Mammary epithelial cell (primary cell): ENCODE measurements at regions not wholly inside any gene's neighbourhood (a gene's known extent, or its start where the extent isn't known, plus 50 kb on each side); places are given as distances from the start of the nearest gene placed in this dataset.

Experiments
- EZH2 ChIP-seq: IDR thresholded peaks from 2 replicates; pipeline ENCODE4 v1.6.1; 2012; ENCODE audit warnings: low read length, inconsistent platforms, borderline replicate concordance
- TF ChIP-seq, protein P1 (sequence below), 2 donors: IDR thresholded peaks in 1 of 2; conservative IDR thresholded peaks in 1 of 2; 2 replicates each; pipeline ENCODE4 v1.5.1; 2011 to 2012; ENCODE audit warnings: inconsistent platforms in 2 of 2, low read length in 2 of 2, mild to moderate bottlenecking in 2 of 2, control low read depth in 1 of 2, low read depth in 1 of 2; ENCODE audit not compliant: insufficient read depth in 1 of 2; ENCODE audit errors: extremely low read depth in 1 of 2

DNA sequence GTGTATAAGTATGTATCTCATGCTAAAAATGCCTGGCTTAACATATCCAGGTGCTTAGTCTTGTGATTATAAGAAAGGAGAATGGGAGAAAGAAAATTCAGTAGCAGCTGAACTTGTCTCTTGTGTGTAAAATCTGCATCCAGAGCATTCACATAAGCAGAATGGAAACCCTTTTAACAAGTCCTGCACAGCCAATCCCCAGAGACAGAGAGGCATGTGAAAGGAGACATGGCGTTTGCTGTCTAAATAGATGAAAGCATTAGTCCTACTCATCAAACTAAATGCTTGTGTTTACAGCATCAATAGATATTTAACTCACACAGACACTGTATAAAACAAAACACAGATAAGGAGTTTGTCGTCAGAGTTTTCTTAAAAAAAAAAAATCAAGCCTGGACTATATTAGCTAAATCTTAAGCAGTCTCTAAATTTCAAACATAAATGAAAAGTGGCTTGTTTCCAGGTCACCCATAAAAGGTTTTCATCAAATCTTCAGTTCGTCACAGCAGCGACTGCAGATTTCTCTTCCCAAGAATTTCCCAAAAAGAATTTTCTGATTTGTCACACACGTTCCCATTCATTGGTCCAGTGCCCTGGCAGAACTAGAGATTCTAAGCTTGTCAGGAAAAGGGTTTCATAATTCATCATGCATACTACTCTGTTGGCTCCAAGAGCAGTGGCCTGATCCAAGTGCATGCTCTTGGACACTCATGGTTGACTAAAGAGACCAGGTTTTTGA, 249.2 kb downstream of the BTG1 start:
- TF ChIP-seq, protein P1, sequence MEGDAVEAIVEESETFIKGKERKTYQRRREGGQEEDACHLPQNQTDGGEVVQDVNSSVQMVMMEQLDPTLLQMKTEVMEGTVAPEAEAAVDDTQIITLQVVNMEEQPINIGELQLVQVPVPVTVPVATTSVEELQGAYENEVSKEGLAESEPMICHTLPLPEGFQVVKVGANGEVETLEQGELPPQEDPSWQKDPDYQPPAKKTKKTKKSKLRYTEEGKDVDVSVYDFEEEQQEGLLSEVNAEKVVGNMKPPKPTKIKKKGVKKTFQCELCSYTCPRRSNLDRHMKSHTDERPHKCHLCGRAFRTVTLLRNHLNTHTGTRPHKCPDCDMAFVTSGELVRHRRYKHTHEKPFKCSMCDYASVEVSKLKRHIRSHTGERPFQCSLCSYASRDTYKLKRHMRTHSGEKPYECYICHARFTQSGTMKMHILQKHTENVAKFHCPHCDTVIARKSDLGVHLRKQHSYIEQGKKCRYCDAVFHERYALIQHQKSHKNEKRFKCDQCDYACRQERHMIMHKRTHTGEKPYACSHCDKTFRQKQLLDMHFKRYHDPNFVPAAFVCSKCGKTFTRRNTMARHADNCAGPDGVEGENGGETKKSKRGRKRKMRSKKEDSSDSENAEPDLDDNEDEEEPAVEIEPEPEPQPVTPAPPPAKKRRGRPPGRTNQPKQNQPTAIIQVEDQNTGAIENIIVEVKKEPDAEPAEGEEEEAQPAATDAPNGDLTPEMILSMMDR (conservative IDR thresholded peaks at IDR 0.05 in 1 of 2, IDR thresholded peaks at IDR 0.05 in 1 of 2; ENCODE audit: extremely low read depth in 1 of 2, insufficient read depth in 1 of 2, low read depth in 1 of 2, low read length in 2 of 2): no peak
- TF ChIP-seq EZH2: no peak
